K562 (cell line): ENCODE measurements at regions not wholly inside any gene's neighbourhood (a gene's known extent, or its start where the extent isn't known, plus 50 kb on each side); places are given as distances from the start of the nearest gene placed in this dataset.

Experiments
- ATAC-seq: fragments of 200-7000 bp; cut with Tn5 transposase; 3 replicates; pipeline ENCODE4 v1.9.1; 2020; ENCODE audit warnings: moderate library complexity
- BruUV-seq: library from RNA; stranded (reverse); fragments of 400-500 nt; replicated peaks from 2 replicates; lab custom pipeline; 2021; lab: Mats Ljungman, UMichigan
- CTCF ChIA-PET: fragments of 300-600 bp; formaldehyde crosslinking; extraction: SDS; loops from one replicate; lab custom pipeline; 2021; ENCODE audit warnings: low intra/inter-chr PET ratio; lab: Yijun Ruan, JAX
- POLR2A ChIA-PET: fragments of 300-600, 350-650 bp; sonication (Branson Sonifier 250); formaldehyde crosslinking; extraction: SDS; loops from one replicate; lab custom pipeline; 2021; ENCODE audit warnings: antibody characterized with exemption, inconsistent platforms; lab: Yijun Ruan, JAX
- DNase-seq, 4 experiments: peaks; one replicate each; pipeline versions ENCODE4 v3.0.0 to v3.0.0-alpha.2; 2011 to 2018; ENCODE audit warnings: low spot score in 3 of 4, mixed read lengths in 3 of 4; ENCODE audit errors: extremely low read depth in 1 of 4
- FAIRE-seq: peaks from 2 replicates; lab custom pipeline; 2011; peaks lifted over from hg19 to GRCh38; lab: Jason Lieb, UNC
- H2AFZ ChIP-seq: 2 replicates; pipeline ENCODE4 v1.6.0; 2011; ENCODE audit warnings: low read depth, low read length, control low read depth, inconsistent platforms
- H3K27ac ChIP-seq: fragments of 200-600 bp; 3 replicates; pipeline ENCODE4 v1.8.0; 2011; ENCODE audit warnings: low read depth, mild to moderate bottlenecking, control low read depth, inconsistent platforms, low read length, moderate library complexity, mixed read lengths; ENCODE audit errors: extremely low read depth
- H3K27me3 ChIP-seq, 2 experiments: fragments of 300-600 bp in 1 of 2; 2 replicates in 1 of 2; 3 replicates in 1 of 2; pipeline versions ENCODE4 v1.6.0 to v1.8.0; 2011; ENCODE audit warnings: inconsistent platforms in 2 of 2, low read length in 2 of 2, mild to moderate bottlenecking in 1 of 2, mixed read lengths in 1 of 2, moderate library complexity in 1 of 2; ENCODE audit not compliant: control insufficient read depth in 2 of 2, insufficient read depth in 2 of 2
- H3K36me3 ChIP-seq: fragments of 300-600 bp; 3 replicates; pipeline ENCODE4 v1.8.0; 2011; ENCODE audit warnings: mild to moderate bottlenecking, low read length, inconsistent platforms; ENCODE audit not compliant: control insufficient read depth, insufficient read depth
- H3K4me1 ChIP-seq, 2 experiments: fragments of 200-600 bp in 1 of 2; replicated peaks in 1 of 2; 2 replicates in 1 of 2; 3 replicates in 1 of 2; pipeline versions ENCODE4 v1.5.1 to v1.8.0; 2011; ENCODE audit warnings: inconsistent platforms in 2 of 2, low read length in 2 of 2, mild to moderate bottlenecking in 1 of 2, mixed read lengths in 1 of 2, moderate library complexity in 1 of 2; ENCODE audit not compliant: control insufficient read depth in 2 of 2, insufficient read depth in 2 of 2
- H3K4me2 ChIP-seq: 2 replicates; pipeline ENCODE4 v1.6.1; 2011; ENCODE audit warnings: low read length, control low read depth, inconsistent platforms, mixed read lengths; ENCODE audit not compliant: insufficient read depth
- H3K4me3 ChIP-seq: fragments of 200-600 bp; sonication (generic), shearing (Covaris generic); 2 replicates; pipeline ENCODE4 v1.5.1; 2016; ENCODE audit warnings: control low read depth, inconsistent platforms
- H3K79me2 ChIP-seq: fragments of 200-600 bp; 3 replicates; pipeline ENCODE4 v1.8.0; 2011; ENCODE audit warnings: low read length, inconsistent platforms; ENCODE audit not compliant: control insufficient read depth, insufficient read depth
- H3K9ac ChIP-seq, 2 experiments: 2 replicates each; pipeline versions ENCODE4 v1.6.0 to v1.6.1; 2011; ENCODE audit warnings: low read depth in 2 of 2, low read length in 2 of 2, control low read depth in 1 of 2, inconsistent platforms in 1 of 2, mild to moderate bottlenecking in 1 of 2, mixed read lengths in 1 of 2; ENCODE audit not compliant: insufficient read depth in 1 of 2
- H3K9me1 ChIP-seq: one replicate; pipeline ENCODE4 v1.6.0; 2011; ENCODE audit warnings: inconsistent platforms, mild to moderate bottlenecking, low read length, moderate library complexity; ENCODE audit not compliant: control insufficient read depth, insufficient read depth
- H3K9me3 ChIP-seq: replicated peaks from 2 replicates; pipeline ENCODE4 v1.5.1; 2011; ENCODE audit warnings: low read depth, low read length, inconsistent platforms; ENCODE audit not compliant: control insufficient read depth, insufficient read depth
- H4K20me1 ChIP-seq: replicated peaks from 2 replicates; pipeline ENCODE4 v1.6.1; 2011; ENCODE audit warnings: low read length, inconsistent platforms, mixed read lengths; ENCODE audit not compliant: control insufficient read depth, insufficient read depth
- C11orf30 ChIP-seq: fragments of 450-650 bp; IDR thresholded peaks from 2 replicates; pipeline ENCODE4 v1.6.1; 2016; ENCODE audit warnings: low read depth, mild to moderate bottlenecking
- DMBX1 ChIP-seq: fragments of 250-450 bp; sonication (Bioruptor Pico); IDR thresholded peaks from 2 replicates; pipeline ENCODE4 v1.8.0; 2022; ENCODE audit warnings: inconsistent platforms, mild to moderate bottlenecking, moderate library complexity, borderline replicate concordance
- EHMT2 ChIP-seq: fragments of 450-650 bp; IDR thresholded peaks from 2 replicates; pipeline ENCODE4 v1.6.1; 2018; ENCODE audit warnings: antibody characterized with exemption
- FUS ChIP-seq: fragments of 200-400 bp; formaldehyde crosslinking; optimal IDR thresholded peaks from 2 replicates; pipeline ENCODE3; 2017; ENCODE audit warnings: low read depth, low read length
- IFI16 ChIP-seq: fragments of 250-450 bp; sonication (Bioruptor Pico); IDR thresholded peaks from 2 replicates; pipeline ENCODE4 v2.1.2; 2022; ENCODE audit warnings: mild to moderate bottlenecking, inconsistent platforms
- MCM3 ChIP-seq: fragments of 450-650 bp; IDR thresholded peaks from 2 replicates; pipeline ENCODE4 v1.6.1; 2016
- MXI1 ChIP-seq: IDR thresholded peaks from 2 replicates; pipeline ENCODE4 v1.6.1; 2011; ENCODE audit warnings: low read depth, mild to moderate bottlenecking, improper control_type of control experiment, low read length
- MYC ChIP-seq, 2 experiments: fragments of 250-450 bp in 1 of 2; sonication (Bioruptor Pico) in 1 of 2; IDR thresholded peaks; 2 replicates each; pipeline versions ENCODE4 v1.5.1 to v1.6.1; 2012 to 2021; ENCODE audit warnings: low read depth in 2 of 2, borderline replicate concordance in 1 of 2, improper control_type of control experiment in 1 of 2, low read length in 1 of 2, mild to moderate bottlenecking in 1 of 2, moderate library complexity in 1 of 2
- NFE2L1 ChIP-seq: fragments of 450-650 bp; IDR thresholded peaks from 2 replicates; pipeline ENCODE4 v1.6.1; 2016; ENCODE audit warnings: missing genetic modification characterization, low read depth, mild to moderate bottlenecking, missing compliant biosample characterization, moderate library complexity, borderline replicate concordance
- NFYB ChIP-seq: IDR thresholded peaks from 2 replicates; pipeline ENCODE4 v1.6.1; 2011; ENCODE audit warnings: mild to moderate bottlenecking, moderate library complexity; ENCODE audit not compliant: insufficient read length; ENCODE audit errors: extremely low read depth
- NR3C1 ChIP-seq: sonication (generic); formaldehyde crosslinking; IDR thresholded peaks from 2 replicates; pipeline ENCODE4 v1.8.1; 2022; ENCODE audit warnings: missing genetic modification reagents
- POLR2G ChIP-seq: fragments of 200-400 bp; formaldehyde crosslinking; IDR thresholded peaks from 2 replicates; pipeline ENCODE4 v1.6.1; 2017; ENCODE audit warnings: low read depth, mild to moderate bottlenecking, antibody characterized with exemption, low read length, moderate library complexity
- SIN3B ChIP-seq: fragments of 450-650 bp; IDR thresholded peaks from 2 replicates; pipeline ENCODE4 v1.6.1; 2017; ENCODE audit warnings: low read depth, mild to moderate bottlenecking, moderate library complexity
- STAT5B ChIP-seq: fragments of 250-450 bp; sonication (Bioruptor Pico); IDR thresholded peaks from 2 replicates; pipeline ENCODE4 v1.8.0; 2021; ENCODE audit warnings: mild to moderate bottlenecking, inconsistent platforms
- ZBTB17 ChIP-seq: fragments of 450-650 bp; formaldehyde crosslinking; IDR thresholded peaks from 2 replicates; pipeline ENCODE4 v1.4.0; 2020; ENCODE audit warnings: mild to moderate bottlenecking
- ZNF24 ChIP-seq: fragments of 450-650 bp; IDR thresholded peaks from 2 replicates; pipeline ENCODE4 v1.6.1; 2016
- ZNF431 ChIP-seq: sonication (generic); formaldehyde crosslinking; IDR thresholded peaks from 2 replicates; pipeline ENCODE4 v1.8.0; 2022; ENCODE audit warnings: mild to moderate bottlenecking, missing genetic modification reagents
- ZNF780A ChIP-seq: fragments of 250-450 bp; sonication (Bioruptor Pico); IDR thresholded peaks from 2 replicates; pipeline ENCODE4 v1.5.0; 2021; ENCODE audit warnings: mild to moderate bottlenecking
- WGBS: fragments of 100-300 bp; shearing (Covaris generic); methylation state at CpG from one replicate; pipeline ENCODE4 v1.1.6; 2016; ENCODE audit warnings: low coverage, mixed read lengths; ENCODE audit not compliant: insufficient coverage; ENCODE audit errors: missing lambda C conversion rate; 5-methylcytosine and 5-hydroxymethylcytosine counted together
- in situ Hi-C: fragments of 300-500 bp; cut with MboI; formaldehyde crosslinking; loops from 4 replicates; pipeline ENCODE4 v1.15.0; 2018; ENCODE audit warnings: inconsistent platforms, mixed read lengths
- intact Hi-C: fragments of 100-400 bp; cut with micrococcal nuclease; formaldehyde crosslinking; loops from 2 replicates; pipeline ENCODE4 v1.14.2; 2022
- TF ChIP-seq, protein P1 (sequence below): fragments of 200-800 bp; sonication (Bioruptor generic); IDR thresholded peaks from 2 replicates; pipeline ENCODE4 v1.6.1; 2017; ENCODE audit warnings: missing genetic modification characterization, missing compliant biosample characterization
- TF ChIP-seq, protein P2 (sequence below): sonication (generic); formaldehyde crosslinking; IDR thresholded peaks from 2 replicates; pipeline ENCODE4 v1.9.0; 2022; ENCODE audit warnings: mild to moderate bottlenecking, missing genetic modification reagents

DNA sequence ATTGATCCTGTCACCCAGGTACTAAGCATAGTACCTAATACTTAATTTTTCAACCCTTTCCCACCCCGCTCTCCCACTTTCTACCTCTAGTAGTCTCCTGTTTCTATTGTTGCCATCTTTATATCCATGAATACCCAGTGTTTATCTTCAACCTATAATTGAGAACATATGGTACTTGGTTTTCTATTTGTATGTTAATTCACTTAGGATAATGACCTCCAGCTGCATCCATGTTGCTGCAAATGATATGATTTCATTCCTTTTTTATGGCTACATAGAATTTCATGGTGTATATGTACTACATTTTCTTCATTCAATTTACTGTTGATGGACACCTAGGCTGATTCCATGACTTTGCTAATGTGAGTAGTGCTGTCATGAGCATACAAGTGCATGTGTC is 547.3 kb upstream of the NOVA1 start:
- 0% methylated on average over 1 of the region's 1 CpG for WGBS
- no peaks in the 10 kb centered on the region for H4K20me1 ChIP-seq
- no peak for ATAC-seq

More for the DNA sequence above, 547.3 kb upstream of the NOVA1 start:
- ChIA-PET CTCF (no interaction called here), POLR2A (no interaction called here)
- TF ChIP-seq C11orf30 (no peak), EHMT2 (no peak), FUS (no peak), MXI1 (no peak), DMBX1 (CRISPR knock-in tag) (no peak), IFI16 (CRISPR knock-in tag) (no peak), MCM3 (no peak), ZNF780A (CRISPR knock-in tag) (no peak), ZBTB17 (CRISPR knock-in tag) (no peak), ZNF24 (no peak), ZNF431 (no peak), NR3C1 (CRISPR knock-in tag) (no peak), NFE2L1 (tag) (no peak), MYC (IDR thresholded peaks at IDR 0.05; ENCODE audit: low read depth, low read length) (no peak), MYC (CRISPR knock-in tag; IDR thresholded peaks at IDR 0.05; ENCODE audit: borderline replicate concordance, low read depth) (no peak), NFYB (no peak), STAT5B (CRISPR knock-in tag) (no peak), POLR2G (no peak), SIN3B (no peak)
- TF ChIP-seq, protein P1, sequence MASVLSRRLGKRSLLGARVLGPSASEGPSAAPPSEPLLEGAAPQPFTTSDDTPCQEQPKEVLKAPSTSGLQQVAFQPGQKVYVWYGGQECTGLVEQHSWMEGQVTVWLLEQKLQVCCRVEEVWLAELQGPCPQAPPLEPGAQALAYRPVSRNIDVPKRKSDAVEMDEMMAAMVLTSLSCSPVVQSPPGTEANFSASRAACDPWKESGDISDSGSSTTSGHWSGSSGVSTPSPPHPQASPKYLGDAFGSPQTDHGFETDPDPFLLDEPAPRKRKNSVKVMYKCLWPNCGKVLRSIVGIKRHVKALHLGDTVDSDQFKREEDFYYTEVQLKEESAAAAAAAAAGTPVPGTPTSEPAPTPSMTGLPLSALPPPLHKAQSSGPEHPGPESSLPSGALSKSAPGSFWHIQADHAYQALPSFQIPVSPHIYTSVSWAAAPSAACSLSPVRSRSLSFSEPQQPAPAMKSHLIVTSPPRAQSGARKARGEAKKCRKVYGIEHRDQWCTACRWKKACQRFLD = no peak
- TF ChIP-seq, protein P2, sequence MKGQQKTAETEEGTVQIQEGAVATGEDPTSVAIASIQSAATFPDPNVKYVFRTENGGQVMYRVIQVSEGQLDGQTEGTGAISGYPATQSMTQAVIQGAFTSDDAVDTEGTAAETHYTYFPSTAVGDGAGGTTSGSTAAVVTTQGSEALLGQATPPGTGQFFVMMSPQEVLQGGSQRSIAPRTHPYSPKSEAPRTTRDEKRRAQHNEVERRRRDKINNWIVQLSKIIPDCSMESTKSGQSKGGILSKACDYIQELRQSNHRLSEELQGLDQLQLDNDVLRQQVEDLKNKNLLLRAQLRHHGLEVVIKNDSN = no peak
- FAIRE-seq (no peak), DNase-seq (no peak)
- Histone ChIP-seq H3K36me3 (no peaks in the 10 kb centered on the region), H2AFZ (no peak overlapping the region), H3K27ac (no peak overlapping the region), H3K27me3 (no peaks in the 10 kb centered on the region), H3K4me3 (no peak overlapping the region), H3K9me3 (no peaks in the 10 kb centered on the region), H3K9me1 (no peaks in the 10 kb centered on the region), H3K79me2 (no peaks in the 10 kb centered on the region), H3K4me1 (no peaks in the 10 kb centered on the region), H3K4me2 (no peak overlapping the region), H3K9ac (no peak overlapping the region)
- BruUV-seq = no TSS peak
- intact Hi-C loops (no loop called here), in situ Hi-C loops (no loop called here)
